Epithelial cell of prostate (primary cell): ENCODE measurements at regions not wholly inside any gene's neighbourhood (a gene's known extent, or its start where the extent isn't known, plus 50 kb on each side); places are given as distances from the start of the nearest gene placed in this dataset.
A peak's percentile ranks its signal among the peaks of the same experiment; 100 is the strongest.

Source experiments
- DNase-seq: peaks from one replicate; pipeline ENCODE4 v3.0.0-alpha.2; 2011; ENCODE audit warnings: low read depth, low spot score
- H3K27ac ChIP-seq: fragments of 450-650 bp; 2 replicates; pipeline ENCODE4 v1.5.1; 2017; ENCODE audit warnings: mild to moderate bottlenecking

DNA sequence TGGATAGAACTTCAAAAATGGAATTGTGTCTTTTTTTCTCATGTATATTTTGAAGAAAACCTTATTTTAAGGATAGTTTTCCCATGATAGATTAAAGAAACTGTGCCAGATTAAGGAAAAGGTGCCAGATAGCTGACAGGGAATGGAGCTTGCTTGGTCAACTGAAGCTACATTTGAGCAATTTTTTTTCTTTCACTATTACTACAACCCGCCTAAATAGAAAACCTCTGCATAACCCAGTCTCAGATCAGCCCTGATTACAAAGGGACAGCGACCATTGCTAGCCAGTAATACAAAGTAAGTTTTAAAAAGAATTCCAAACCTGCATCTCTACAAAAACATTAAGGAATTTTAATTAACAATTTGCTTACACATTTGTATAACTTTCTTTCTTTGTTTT, 1123.4 kb upstream of the LRRTM3 start:
- DNase-seq, result no peak
- H3K27ac ChIP-seq, result no peak overlapping the region

DNA sequence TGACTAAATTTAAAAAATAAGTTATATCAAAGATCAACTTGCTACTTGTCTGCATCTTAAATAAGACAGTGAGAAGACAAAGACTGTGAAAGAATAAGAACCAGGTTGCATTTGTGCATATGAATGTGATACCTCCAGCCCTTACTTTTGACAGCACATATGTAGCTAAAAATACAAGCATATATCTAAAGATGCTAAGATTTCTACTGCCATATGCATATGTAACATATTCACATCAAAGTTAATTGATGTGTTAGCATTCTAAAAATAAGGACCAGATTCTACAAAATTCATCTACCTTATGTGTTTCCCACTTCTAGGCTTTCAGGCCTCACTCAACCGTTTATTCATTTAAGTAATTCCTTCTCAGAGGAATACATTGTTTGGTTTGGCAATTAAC, 1120.3 kb upstream of the LRRTM3 start:
- no peak overlapping the region for H3K27ac ChIP-seq
- DNase-seq, result no peak

- H3K27ac ChIP-seq, result no peak overlapping the region
- no peak for DNase-seq
Observed at GRCh38 chr10:65805993-65806392, 1119.8 kb upstream of the LRRTM3 start.

GRCh38 chr10:65808687-65809333, 1117.0 kb upstream of the LRRTM3 start:
- no peak for DNase-seq

GRCh38 chr10:65811931-65812525, 1113.8 kb upstream of the LRRTM3 start:
- H3K27ac ChIP-seq, result no peak overlapping the region
- no peak for DNase-seq

More at GRCh38 chr10:65808687-65809333, 1117.0 kb upstream of the LRRTM3 start:
- H3K27ac ChIP-seq, result no peak overlapping the region

GRCh38 chr10:65816536-65816935, 1109.3 kb upstream of the LRRTM3 start:
- DNase-seq, result no peak

GRCh38 chr10:65818990-65819389, 1106.8 kb upstream of the LRRTM3 start:
- H3K27ac ChIP-seq, result no peak overlapping the region
- DNase-seq, result no peak

More at GRCh38 chr10:65816536-65816935, 1109.3 kb upstream of the LRRTM3 start:
- H3K27ac ChIP-seq, result no peak overlapping the region

DNA sequence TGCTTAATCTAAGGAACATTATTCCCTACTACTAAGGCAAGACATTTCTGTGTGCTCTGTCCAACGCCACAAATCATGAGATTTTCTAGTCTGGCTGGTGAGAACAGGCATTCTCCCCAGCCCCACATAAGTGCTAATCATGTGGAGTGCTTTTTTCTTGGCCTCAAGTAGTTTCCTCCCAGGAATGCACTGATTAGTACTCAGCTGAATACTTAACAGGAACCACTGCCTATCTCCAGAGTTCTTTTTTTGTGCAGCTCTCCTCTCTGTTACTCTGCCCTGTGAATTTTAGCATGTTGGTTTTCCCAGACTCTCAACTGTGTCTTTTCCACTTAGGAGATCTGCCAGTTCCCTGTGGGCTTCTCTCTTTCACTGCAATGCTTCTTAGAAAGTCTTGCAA, 1098.5 kb upstream of the LRRTM3 start:
- DNase-seq, result no peak
- H3K27ac ChIP-seq, result no peak overlapping the region

DNA sequence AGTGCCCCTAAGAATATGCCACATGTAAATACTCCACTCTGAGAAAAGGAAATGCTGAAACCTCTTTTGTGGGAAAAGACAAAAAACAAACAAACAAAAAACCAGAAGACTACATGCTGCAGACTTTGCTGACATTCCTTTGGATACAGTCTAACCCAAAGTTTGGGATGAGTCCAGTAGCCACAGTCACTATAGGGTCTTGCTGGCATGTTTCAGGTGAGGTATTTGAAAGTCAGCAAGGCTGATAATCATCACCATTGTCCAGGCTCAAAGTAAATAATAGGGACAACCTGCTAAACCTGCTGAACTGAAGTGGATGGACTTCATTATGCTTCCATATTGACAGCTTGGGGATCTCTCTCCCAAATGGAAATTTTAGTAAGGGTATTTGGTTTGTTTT, 1087.0 kb upstream of the LRRTM3 start:
- no peak for DNase-seq

DNA sequence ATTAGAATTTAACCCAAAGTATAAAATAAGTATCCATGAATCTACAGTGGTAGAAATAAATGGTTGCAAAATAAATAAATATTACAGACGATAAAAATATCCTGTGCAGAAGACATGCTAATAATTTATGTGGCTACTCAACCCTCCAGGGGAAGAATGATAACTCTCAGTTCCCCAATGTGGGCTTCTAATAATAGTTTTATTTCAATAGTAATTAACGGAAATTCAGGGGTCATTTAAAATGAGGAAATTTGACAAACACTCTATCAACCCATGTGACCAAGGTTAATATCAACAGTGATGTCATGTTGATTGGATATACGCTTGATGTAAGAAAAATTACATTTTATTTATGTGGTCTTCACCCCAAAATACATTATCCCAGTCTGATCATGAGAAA, 1082.6 kb upstream of the LRRTM3 start:
- DNase-seq, result no peak

More for the DNA sequence above, 1087.0 kb upstream of the LRRTM3 start:
- H3K27ac ChIP-seq, result no peak overlapping the region

GRCh38 chr10:65845916-65846315, 1079.9 kb upstream of the LRRTM3 start:
- H3K27ac ChIP-seq, result no peak overlapping the region
- no peak for DNase-seq

More for the DNA sequence above, 1082.6 kb upstream of the LRRTM3 start:
- H3K27ac ChIP-seq, result no peak overlapping the region

- H3K27ac ChIP-seq, result no peak overlapping the region
- DNase-seq, result no peak
Observed at GRCh38 chr10:65846541-65846940, 1079.3 kb upstream of the LRRTM3 start.

DNA sequence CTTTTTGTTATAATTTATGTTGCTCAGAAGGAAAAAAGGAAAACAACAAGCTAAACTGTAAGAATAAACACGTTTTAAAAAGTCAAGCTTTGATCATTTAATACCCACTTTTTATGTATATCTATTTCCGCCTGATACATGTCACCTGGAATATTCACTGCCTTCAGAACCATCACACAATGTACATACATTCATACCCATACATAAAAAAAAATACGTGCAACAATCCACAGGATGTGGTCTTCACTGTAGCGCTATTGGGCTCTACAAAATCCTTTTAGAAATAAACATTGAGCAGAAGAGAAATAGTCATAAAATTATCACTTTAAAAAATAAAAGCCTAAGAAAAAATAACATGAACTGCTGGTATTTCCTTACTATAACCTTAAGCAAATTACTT, 1078.9 kb upstream of the LRRTM3 start:
- H3K27ac ChIP-seq, result no peak overlapping the region
- DNase-seq, result no peak

DNA sequence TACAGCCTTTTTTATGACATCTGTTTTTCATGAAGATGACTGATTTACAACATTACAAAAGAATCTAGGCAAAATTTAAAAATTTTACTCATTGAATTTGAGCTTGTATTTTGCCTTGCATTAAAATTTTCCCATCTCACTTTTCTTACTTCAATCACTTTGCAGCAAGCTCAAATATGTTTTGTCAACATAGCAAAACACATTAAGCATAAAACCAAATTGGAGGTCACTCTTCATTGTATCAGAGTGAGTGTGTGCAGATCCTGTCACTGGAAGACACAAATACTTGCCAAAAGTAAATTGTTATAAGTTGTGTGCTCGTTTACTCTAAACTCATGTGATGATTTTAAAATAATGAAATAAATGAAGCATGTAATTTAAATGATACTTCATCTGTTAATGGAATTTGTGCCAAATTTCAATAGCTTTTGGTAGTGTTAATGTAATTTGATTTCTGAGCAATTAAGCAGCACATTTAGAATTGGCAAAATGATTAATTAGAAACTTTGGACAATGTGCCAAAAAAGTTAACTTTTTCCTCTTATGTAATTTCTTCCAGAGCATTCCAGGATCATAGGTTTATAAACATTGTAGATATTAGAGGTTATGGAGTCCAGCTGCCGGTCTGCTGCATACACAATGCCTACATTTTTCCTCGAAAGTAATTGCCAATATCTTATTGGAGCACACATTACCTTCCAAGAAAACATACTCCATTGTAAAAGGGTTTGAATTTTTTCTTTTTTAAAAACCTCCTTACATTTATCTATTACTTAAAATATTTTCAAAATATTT, 1078.2 kb upstream of the LRRTM3 start:
- H3K27ac ChIP-seq, result no peak overlapping the region
- DNase-seq, result no peak

GRCh38 chr10:65858841-65859240, 1067.0 kb upstream of the LRRTM3 start:
- DNase-seq, result no peak
- H3K27ac ChIP-seq, result no peak overlapping the region

DNA sequence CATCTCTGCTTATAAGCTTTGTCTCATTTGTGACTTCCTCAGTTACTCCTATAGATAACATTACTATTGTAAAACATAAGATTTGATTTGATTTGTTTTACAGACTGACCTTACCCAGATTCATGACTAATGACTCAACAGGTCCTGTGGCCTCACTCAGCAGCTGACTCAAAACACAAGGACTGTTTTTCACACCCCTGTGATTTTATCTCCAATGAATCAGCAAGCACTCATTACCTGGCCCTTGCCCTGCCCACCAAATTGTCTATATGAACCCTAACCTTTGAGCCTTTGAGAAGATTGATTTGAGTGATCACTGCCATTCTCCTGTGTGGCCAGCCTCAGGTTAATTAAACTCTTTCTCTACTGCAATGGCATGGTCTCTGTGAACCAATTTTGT, 1064.6 kb upstream of the LRRTM3 start:
- peak; percentile 45 for DNase-seq
- peak overlapping the region; percentile 12 for H3K27ac ChIP-seq
